Motor neuron (in vitro differentiated cells): ENCODE measurements at regions not wholly inside any gene's neighbourhood (a gene's known extent, or its start where the extent isn't known, plus 50 kb on each side); places are given as distances from the start of the nearest gene placed in this dataset.
A peak's percentile ranks its signal among the peaks of the same experiment; 100 is the strongest.
"Not testable (repeated sequence)": the region's sequence is repeated elsewhere in the genome, so short reads cannot be mapped to it uniquely, and the experiment has no call there.

Source experiments
- ATAC-seq, 8 experiments: fragments of 200-7000 bp; cut with Tn5 transposase; replicated peaks in 6 of 8; 2 replicates each; pipeline ENCODE4 v1.8.0; 2021; ENCODE audit warnings: mild to moderate bottlenecking in 8 of 8, moderate library complexity in 8 of 8
- H3K27ac ChIP-seq, 2 donors: fragments of 250-450 bp; sonication (Bioruptor Pico); 2 replicates each; pipeline ENCODE4 v1.9.0; 2021; ENCODE audit warnings: antibody characterized with exemption in 2 of 2, mild to moderate bottlenecking in 2 of 2, moderate library complexity in 1 of 2
- H3K4me1 ChIP-seq, 2 donors: fragments of 250-450 bp; sonication (Bioruptor Pico); replicated peaks in 1 of 2; 2 replicates each; pipeline ENCODE4 v1.6.1; 2021; ENCODE audit warnings: antibody characterized with exemption in 2 of 2, mild to moderate bottlenecking in 2 of 2, moderate library complexity in 1 of 2
- H3K4me3 ChIP-seq, 5 donors: fragments of 250-450 bp; sonication (Bioruptor Pico); 2 replicates each; pipeline ENCODE4 v1.9.0; 2021; ENCODE audit warnings: antibody characterized with exemption in 5 of 5, mild to moderate bottlenecking in 5 of 5, moderate library complexity in 4 of 5
- WGBS, 10 experiments: fragments of 450-650 bp; shearing (Covaris generic); methylation state at CpG; one replicate each; pipeline ENCODE4 v1.0.0; 2022; 5-methylcytosine and 5-hydroxymethylcytosine counted together
- in situ Hi-C, 9 experiments: fragments of 400-800 bp; cut with MboI; loops; one replicate each; pipeline ENCODE4 v1.15.0; 2021; ENCODE audit warnings: low sequenced_read_pairs in 9 of 9, low pct_unique_long_range_greater_than_20kb in 2 of 9; ENCODE audit not compliant: unreplicated experiment in 9 of 9

DNA sequence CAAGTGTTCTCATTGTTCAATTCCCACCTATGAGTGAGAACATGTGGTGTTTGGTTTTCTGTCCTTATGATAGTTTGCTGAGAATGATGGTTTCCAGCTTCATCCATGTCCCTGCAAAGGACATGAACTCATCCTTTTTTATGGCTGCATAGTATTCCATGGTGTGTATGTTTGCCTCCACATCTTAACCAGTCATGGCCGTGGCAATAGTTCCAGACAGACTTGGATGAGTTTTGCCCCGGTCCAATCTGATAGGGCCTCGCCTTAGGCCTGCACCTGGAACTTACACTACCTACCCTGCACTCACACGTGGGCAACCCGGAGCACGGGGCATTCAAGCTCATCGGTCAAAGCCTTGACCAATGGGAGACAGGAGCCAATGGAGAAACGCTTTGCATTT, 197.0 kb downstream of the BARX2 start:
- in situ Hi-C loops, H3K4me3 ChIP-seq, H3K27ac ChIP-seq, ATAC-seq, H3K4me1 ChIP-seq: not testable (repeated sequence)
- WGBS, 10 experiments, result 41 to 94% (median 80%) methylated on average over 1 to 5 of the region's 8 CpGs; no CpG with 5 or more reads in 5 of the 10 experiments

DNA sequence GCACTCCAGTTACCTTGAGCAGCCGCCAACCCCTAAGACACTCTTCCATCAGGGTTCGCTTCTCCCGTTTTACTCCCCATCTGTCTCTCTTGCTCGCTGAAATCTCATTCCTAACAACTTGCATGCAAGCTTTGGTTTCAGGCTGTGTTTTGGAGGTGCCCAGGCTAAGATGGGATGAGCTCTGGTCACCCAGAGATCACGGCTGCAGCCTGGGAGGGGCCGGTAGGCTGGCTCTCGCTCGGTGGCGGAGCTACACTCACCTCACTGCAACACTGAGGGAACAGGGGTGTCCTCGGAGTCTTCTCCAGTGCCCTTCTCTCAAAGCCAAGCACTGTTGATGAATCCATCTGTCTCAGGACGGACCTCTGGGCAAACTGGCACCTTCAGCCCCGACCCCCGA, 197.5 kb downstream of the BARX2 start:
- no peak overlapping the region for H3K4me3 ChIP-seq
- H3K27ac ChIP-seq, result no peak overlapping the region
- WGBS, 10 experiments, result 60 to 95% (median 85%) methylated on average over 1 to 9 of the region's 13 CpGs; no CpG with 5 or more reads in 4 of the 10 experiments
- in situ Hi-C loops, result no loop called here
- H3K4me1 ChIP-seq, result no peaks in the 10 kb centered on the region
- no peak for ATAC-seq

DNA sequence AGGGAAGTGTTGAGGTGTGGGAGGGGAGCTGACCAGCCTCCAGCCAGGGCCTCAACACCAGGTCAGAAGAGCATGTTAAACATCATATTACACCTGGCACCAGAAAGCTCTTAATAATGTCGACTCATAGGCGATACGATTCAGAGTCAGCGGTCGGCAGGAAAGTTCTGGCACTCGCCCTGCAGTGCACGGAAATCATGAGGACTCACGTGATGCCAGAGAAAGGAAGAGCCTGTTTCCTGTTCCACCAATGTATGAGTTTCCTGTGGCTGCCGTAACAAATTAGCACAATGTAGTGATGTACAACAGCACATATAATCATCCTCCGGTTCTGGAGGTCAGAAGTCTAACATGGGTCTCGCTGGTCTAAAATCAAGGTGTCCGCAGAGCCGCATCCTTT, 198.8 kb downstream of the BARX2 start:
- in situ Hi-C loops, result no loop called here
- H3K27ac ChIP-seq, result no peak overlapping the region
- 39 to 100% (median 80%) methylated on average over 1 to 11 of the region's 13 CpGs for WGBS, 10 experiments
- ATAC-seq, result no peak
- H3K4me1 ChIP-seq, result no peaks in the 10 kb centered on the region
- H3K4me3 ChIP-seq, result no peak overlapping the region

DNA sequence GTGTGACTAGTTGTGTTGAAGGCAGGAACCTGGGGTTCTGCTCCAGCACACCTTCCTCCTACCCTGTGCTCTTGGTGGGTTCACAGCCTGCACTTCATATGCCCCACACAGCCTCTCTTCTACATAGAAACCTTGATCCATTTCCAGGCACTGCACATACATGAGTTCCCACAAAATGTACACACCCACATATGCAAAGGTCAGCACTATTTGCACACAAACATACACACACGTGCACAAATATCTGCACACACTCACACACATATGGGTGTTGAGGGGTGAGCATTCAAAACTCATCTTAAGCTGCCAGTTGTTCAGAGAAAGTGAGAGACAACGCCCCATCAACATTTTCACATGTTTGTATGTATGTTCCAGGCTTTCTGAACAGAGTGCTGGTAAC, 201.0 kb downstream of the BARX2 start:
- in situ Hi-C loops, result no loop called here
- no peak for ATAC-seq
- Histone ChIP-seq H3K4me1 (no peaks in the 10 kb centered on the region), H3K4me3 (no peak overlapping the region), H3K27ac (no peak overlapping the region)
- WGBS, 10 experiments, result 0 to 80% (median 66%) methylated on average over 1 to 2 of the region's 2 CpGs; no CpG with 5 or more reads in 4 of the 10 experiments

DNA sequence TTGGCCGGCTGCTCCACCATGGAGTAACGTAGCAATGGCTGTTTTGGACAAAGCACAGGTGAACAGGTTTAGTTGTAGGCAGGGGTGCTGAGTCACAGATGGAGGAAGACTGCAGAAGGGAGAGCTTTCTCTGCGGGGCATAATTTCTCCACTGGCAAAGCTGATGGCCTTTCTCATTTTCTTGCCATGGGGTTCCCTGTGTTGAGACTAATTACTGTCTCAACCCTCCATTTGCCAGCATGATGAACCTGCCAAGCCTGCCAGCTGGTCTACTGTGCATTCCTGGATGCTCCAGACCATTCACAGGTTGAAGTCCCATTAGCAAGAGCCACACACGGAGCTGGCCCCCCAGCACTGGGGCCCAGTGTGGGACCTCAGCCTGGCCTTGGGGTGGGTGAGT, 202.4 kb downstream of the BARX2 start:
- H3K27ac ChIP-seq, result no peak overlapping the region
- no peaks in the 10 kb centered on the region for H3K4me1 ChIP-seq
- in situ Hi-C loops, result no loop called here
- WGBS, 10 experiments, result 0 to 100% (median 60%) methylated on average over 1 to 4 of the region's 4 CpGs; no CpG with 5 or more reads in 3 of the 10 experiments
- H3K4me3 ChIP-seq, result no peak overlapping the region
- no peak for ATAC-seq

DNA sequence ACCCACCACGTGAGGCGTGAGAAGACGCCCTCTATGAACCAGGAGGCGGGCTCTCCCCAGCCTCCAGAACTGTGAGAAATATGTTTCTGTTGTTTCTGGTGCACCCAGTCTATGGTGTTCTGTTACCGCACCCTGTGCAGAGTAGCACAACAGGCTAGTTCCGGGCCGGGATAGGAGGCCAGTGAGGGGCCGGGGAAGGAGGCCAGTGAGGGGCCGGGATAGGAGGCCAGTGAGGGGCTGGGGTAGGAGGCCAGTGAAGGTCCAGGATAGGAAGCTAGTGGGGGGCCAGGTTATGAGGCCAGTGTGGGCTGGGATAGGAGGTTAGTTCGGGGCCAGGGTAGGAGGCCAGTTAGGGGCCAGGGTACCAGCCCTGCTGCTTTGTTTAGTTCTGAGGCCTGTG, 204.6 kb downstream of the BARX2 start:
- Histone ChIP-seq H3K27ac (no peak overlapping the region), H3K4me1 (no peaks in the 10 kb centered on the region), H3K4me3 (no peak overlapping the region)
- 100% methylated on average over 1 to 3 of the region's 10 CpGs; no CpG with 5 or more reads in 8 of the 10 experiments for WGBS, 10 experiments
- ATAC-seq, result no peak
- in situ Hi-C loops, result no loop called here

DNA sequence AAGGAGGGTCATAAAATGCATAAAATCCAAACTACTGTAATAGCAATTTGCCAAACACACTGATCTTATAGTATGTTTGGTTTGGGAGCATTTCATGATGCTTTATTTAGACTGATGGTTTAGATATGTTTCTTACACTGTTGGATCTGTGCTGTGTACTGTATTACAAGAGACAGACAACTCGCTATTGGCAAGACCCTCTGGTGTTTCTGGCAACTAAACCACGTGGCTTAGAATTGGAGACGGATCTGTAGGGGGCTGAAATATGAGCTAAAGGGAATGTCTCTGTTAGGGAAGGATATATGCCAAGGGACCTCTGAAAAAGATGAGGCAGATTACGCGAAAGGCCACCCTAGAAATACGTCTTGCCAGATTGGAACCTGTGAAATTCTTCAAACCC, 208.7 kb downstream of the BARX2 start:
- in situ Hi-C loops, result no loop called here
- Histone ChIP-seq H3K4me1 (peaks cover 0 to 2% of the 10 kb centered on the region in 2 donors), H3K27ac (no peak overlapping the region), H3K4me3 (no peak overlapping the region)
- WGBS, 10 experiments, result 0 to 85% (median 65%) methylated on average over 1 to 6 of the region's 6 CpGs
- no peak for ATAC-seq

DNA sequence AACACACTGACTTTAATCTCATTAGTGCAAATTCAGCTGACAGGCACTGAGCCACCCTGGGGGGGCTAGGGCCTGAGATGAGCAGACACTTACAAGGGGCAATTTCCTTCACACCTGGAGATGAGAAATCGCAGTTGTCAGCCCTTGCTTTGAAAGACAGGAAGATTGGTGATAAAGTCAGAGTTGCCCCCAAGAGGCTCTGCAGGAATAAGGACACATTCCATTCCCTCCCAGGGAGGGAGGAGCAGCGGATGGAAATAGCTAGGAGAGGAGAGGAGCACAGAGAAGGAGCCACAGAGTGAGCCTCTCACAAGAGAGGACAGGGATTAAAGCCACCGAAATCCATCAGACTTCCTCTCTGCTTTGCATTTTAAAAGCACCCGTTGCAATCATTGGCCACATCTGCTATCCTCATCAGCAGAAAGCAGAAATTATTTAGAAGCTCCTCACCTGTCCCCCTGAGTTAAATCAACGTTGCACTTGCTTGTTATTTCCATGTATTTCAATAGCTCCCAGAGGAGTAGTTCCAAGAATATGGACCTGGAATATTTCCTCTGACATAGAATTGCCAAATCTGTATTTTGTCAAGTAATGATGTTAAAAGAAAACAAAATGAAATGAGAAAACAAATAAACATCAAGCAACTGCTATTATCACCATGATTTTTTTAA, 213.7 kb downstream of the BARX2 start:
- H3K4me3 ChIP-seq, result no peak overlapping the region
- peaks cover 0 to 3% of the 10 kb centered on the region in 2 donors for H3K4me1 ChIP-seq
- H3K27ac ChIP-seq, result no peak overlapping the region
- no peak for ATAC-seq
- in situ Hi-C loops, result no loop called here
- 0 to 80% (median 14%) methylated on average over 1 to 5 of the region's 5 CpGs; no CpG with 5 or more reads in 2 of the 10 experiments for WGBS, 10 experiments

DNA sequence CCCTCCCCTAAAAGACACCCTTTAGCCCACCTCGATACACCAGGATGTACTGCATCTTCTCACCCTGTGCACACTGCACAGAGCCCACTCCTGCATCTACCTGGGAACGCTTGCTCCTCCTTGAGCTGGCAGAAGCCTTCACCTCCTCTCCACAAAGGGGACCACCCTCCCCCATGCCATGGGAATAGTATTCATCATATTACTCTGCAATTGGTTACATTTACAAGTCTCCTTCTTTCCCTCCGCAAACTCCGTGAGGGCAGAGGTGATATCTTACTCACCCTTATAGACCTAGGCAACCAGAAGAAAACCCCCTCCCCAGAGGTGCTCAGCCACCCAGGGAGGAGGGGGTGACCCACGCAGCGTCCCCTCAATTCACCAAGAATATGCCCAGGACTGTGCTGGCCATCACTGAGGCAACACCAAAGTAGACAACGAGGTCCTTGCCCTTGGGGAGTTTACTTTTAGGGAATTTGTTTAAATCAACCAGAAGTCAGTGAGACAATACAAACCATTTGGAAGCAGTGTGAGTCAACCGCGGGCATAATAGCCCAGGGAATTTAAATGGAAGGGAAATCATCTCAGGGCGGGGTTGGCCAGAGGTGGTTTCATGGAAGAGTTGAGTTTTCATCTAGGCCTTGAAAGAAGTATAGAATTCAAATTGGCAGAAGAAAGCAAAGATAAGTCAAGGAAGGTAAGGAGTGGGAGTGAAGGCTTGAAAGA, 214.5 kb downstream of the BARX2 start:
- in situ Hi-C loops, result no loop called here
- Histone ChIP-seq H3K4me1 (peaks cover 0 to 3% of the 10 kb centered on the region in 2 donors), H3K27ac (no peak overlapping the region), H3K4me3 (no peak overlapping the region)
- ATAC-seq, result peak in 1 of 8 experiments; percentile 41
- 0 to 82% (median 65%) methylated on average over 1 to 9 of the region's 10 CpGs; no CpG with 5 or more reads in 2 of the 10 experiments for WGBS, 10 experiments

DNA sequence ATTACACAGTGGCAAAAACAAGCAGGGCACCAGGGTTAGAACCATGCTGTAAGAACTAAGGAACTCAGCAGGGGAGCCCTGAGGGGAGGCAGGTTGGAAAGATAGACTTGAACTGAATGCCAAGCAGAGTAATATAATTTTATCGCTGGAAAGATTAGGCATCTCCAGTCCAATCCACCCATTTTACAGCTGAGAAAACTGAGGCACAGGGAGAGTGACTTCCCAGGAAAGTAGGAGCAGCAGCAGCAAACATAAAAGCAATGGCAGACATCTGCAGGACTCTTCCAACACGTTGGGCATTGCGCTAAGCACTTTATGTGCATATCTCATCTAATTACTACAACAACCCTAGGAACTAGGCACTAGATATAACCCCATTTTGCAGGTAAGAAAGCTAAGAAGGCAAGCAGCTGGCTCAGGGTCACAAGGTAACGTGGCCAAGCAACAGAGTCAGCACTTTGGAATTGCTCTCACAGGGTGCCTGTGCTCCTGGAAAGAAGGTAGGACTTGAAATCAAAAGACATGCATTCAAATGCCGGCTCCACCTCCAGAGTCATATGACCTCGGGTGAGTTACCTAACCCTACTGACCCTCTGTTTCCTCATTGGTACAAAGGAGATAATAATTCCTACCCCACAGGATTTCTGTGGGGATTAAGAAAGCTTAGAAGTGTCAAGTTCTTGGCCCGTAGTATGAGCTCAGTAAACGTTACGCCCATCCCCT, 215.3 kb downstream of the BARX2 start:
- WGBS, 10 experiments, result 47 to 83% (median 70%) methylated on average over 1 to 6 of the region's 9 CpGs; no CpG with 5 or more reads in 3 of the 10 experiments
- Histone ChIP-seq H3K27ac (no peak overlapping the region), H3K4me3 (no peak overlapping the region), H3K4me1 (peaks cover 0 to 3% of the 10 kb centered on the region in 2 donors)
- no peak for ATAC-seq
- in situ Hi-C loops, result no loop called here

DNA sequence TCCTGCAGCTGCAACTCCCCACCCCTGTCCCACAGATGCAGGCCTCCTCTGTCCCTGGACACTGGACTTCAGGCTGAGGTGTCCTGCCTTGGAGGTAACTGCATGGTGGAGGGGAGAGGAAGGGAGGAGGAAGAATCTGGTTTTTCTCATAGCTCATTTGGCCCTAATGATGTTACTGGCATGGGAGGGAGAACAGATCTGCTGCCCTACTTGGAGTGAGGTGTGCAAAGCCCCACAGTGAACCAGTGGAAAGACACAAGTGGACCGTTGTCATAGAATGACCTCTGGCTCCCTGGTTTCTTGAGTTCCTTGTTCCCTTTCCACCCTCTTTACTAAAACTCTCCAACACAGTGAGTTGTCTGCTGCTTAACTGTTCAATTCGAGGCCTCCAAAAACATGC, 215.9 kb downstream of the BARX2 start:
- Histone ChIP-seq H3K4me1 (peaks cover 0 to 3% of the 10 kb centered on the region in 2 donors), H3K27ac (no peak overlapping the region), H3K4me3 (no peak overlapping the region)
- ATAC-seq, result no peak
- 0 to 70% (median 0%) methylated on average over 1 to 2 of the region's 2 CpGs; no CpG with 5 or more reads in 7 of the 10 experiments for WGBS, 10 experiments
- in situ Hi-C loops, result no loop called here

DNA sequence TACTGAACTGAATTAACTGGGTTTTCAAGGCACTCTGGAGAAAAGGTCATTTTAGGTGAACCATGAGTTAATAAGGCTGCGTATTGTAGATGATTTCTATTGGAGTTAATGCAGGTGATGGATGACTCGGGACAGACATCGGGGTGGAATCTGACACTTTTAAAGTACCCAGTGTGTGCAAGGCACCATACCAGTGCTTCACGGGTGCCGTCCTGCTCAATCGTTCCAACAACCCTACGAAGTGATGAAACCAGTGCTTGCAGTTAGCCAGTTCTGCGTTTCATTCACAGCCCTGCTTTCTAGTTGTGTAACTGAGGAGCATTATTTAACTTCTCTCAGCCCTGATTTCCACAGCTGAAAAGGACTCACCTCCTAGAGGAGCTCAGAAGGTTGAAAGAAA, 216.5 kb downstream of the BARX2 start:
- H3K4me1 ChIP-seq, result peaks cover 0 to 3% of the 10 kb centered on the region in 2 donors
- WGBS, 10 experiments, result 47 to 100% (median 90%) methylated on average over 1 to 7 of the region's 8 CpGs; no CpG with 5 or more reads in 2 of the 10 experiments
- in situ Hi-C loops, result no loop called here
- ATAC-seq, result no peak
- H3K27ac ChIP-seq, result no peak overlapping the region
- H3K4me3 ChIP-seq, result no peak overlapping the region

DNA sequence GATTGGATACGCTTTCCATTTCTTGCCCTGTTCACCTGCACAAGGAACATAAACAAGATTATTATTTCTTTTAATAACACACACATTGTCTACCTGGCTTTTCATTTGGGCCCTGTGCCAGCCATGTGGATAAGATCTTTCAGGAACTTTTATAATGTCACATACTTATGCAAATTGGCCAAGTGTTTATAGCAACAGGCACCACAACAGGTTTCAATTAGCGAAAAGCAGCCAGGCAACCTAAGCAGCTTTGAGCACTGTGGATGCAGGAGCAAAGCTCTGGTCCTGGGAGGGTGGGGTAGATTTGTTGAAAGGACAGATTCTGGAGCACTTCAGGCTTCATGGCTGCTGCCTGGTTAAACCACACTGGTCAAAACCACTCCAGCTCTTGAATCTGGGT, 217.4 kb downstream of the BARX2 start:
- Histone ChIP-seq H3K27ac (no peak overlapping the region), H3K4me3 (no peak overlapping the region), H3K4me1 (peaks cover 0 to 3% of the 10 kb centered on the region in 2 donors)
- peak in 3 of 8 experiments; percentile 63 to 84 (median 71) for ATAC-seq
- in situ Hi-C loops, result no loop called here
- 0 to 100% (median 83%) methylated on average over 1 of the region's 2 CpGs; no CpG with 5 or more reads in 3 of the 10 experiments for WGBS, 10 experiments
